ENCODE measurements at regions not wholly inside any gene's neighbourhood (a gene's known extent, or its start where the extent isn't known, plus 50 kb on each side); places are given as distances from the start of the nearest gene placed in this dataset.

- TF ChIP-seq CTCF (IDR thresholded peaks at IDR 0.05; ENCODE audit: poor library complexity) (no peak), EZH2 (IDR thresholded peaks at IDR 0.05; ENCODE audit: borderline replicate concordance) (no peak)
These were observed 1407.7 kb downstream of the EFNB2 start for GRCh38 chr13:105127732-105128131.

Data from hepatocyte (in vitro differentiated cells).